Fibroblast of mammary gland (primary cell): ENCODE measurements at regions not wholly inside any gene's neighbourhood (a gene's known extent, or its start where the extent isn't known, plus 50 kb on each side); places are given as distances from the start of the nearest gene placed in this dataset.

ENCODE experiments used
- DNase-seq: peaks from one replicate; pipeline ENCODE4 v3.0.0-alpha.2; 2010; ENCODE audit warnings: low read depth
- H3K4me3 ChIP-seq: 2 replicates; pipeline ENCODE4 v1.5.1; 2011; ENCODE audit warnings: low read depth, mild to moderate bottlenecking, low read length, moderate library complexity; ENCODE audit not compliant: control insufficient read depth
- CTCF ChIP-seq: conservative IDR thresholded peaks from 2 replicates; pipeline ENCODE4 v1.5.1; 2011; ENCODE audit warnings: low read depth, low read length, inconsistent platforms; ENCODE audit not compliant: control insufficient read depth, insufficient read depth

GRCh38 chr3:105040026-105040622 is 326.6 kb upstream of the ALCAM start:
- no peak overlapping the region for H3K4me3 ChIP-seq
- no peak for TF ChIP-seq CTCF
- no peak for DNase-seq

GRCh38 chr3:105042586-105042985 is 324.1 kb upstream of the ALCAM start:
- no peak overlapping the region for H3K4me3 ChIP-seq
- no peak for TF ChIP-seq CTCF
- DNase-seq, result no peak

- TF ChIP-seq CTCF, result no peak
- H3K4me3 ChIP-seq, result no peak overlapping the region
- no peak for DNase-seq
These were observed 315.6 kb upstream of the ALCAM start for GRCh38 chr3:105051111-105051510.

- no peak for TF ChIP-seq CTCF
- no peak for DNase-seq
These were observed 314.7 kb upstream of the ALCAM start for GRCh38 chr3:105051972-105052371.

GRCh38 chr3:105062853-105063252 is 303.9 kb upstream of the ALCAM start:
- TF ChIP-seq CTCF, result no peak
- no peak for DNase-seq
- H3K4me3 ChIP-seq, result no peak overlapping the region

More at GRCh38 chr3:105051972-105052371, 314.7 kb upstream of the ALCAM start:
- H3K4me3 ChIP-seq, result no peak overlapping the region

- no peak overlapping the region for H3K4me3 ChIP-seq
- DNase-seq, result no peak
- no peak for TF ChIP-seq CTCF
These were observed 300.5 kb upstream of the ALCAM start for GRCh38 chr3:105065895-105066839.

GRCh38 chr3:105067361-105067760 is 299.3 kb upstream of the ALCAM start:
- H3K4me3 ChIP-seq, result no peak overlapping the region
- no peak for TF ChIP-seq CTCF
- no peak for DNase-seq
